HG03342 (cell line): ENCODE measurements at regions not wholly inside any gene's neighbourhood (a gene's known extent, or its start where the extent isn't known, plus 50 kb on each side); places are given as distances from the start of the nearest gene placed in this dataset.

ENCODE experiments used
- ATAC-seq: cut with Tn5 transposase; IDR thresholded peaks from one replicate; pipeline ENCODE4 v1.9.1; 2021; ENCODE audit warnings: mild to moderate bottlenecking, moderate library complexity; ENCODE audit not compliant: unreplicated experiment

GRCh38 chr22:47690166-47690565, 927.7 kb downstream of the TBC1D22A start:
- ATAC-seq = no peak

GRCh38 chr22:47687776-47688175, 925.3 kb downstream of the TBC1D22A start:
- no peak for ATAC-seq

- ATAC-seq = no peak
Measured at GRCh38 chr22:47687346-47687655, 924.9 kb downstream of the TBC1D22A start.

- ATAC-seq = no peak
Measured at GRCh38 chr22:47686594-47687345, 924.3 kb downstream of the TBC1D22A start.

GRCh38 chr22:47681411-47682165, 919.1 kb downstream of the TBC1D22A start:
- no peak for ATAC-seq

- ATAC-seq = no peak
Measured at GRCh38 chr22:47678636-47679287, 916.3 kb downstream of the TBC1D22A start.

GRCh38 chr22:47678048-47678447, 915.6 kb downstream of the TBC1D22A start:
- no peak for ATAC-seq

GRCh38 chr22:47676685-47677084, 914.2 kb downstream of the TBC1D22A start:
- no peak for ATAC-seq

GRCh38 chr22:47674600-47674999, 912.1 kb downstream of the TBC1D22A start:
- ATAC-seq = no peak

- ATAC-seq = no peak
Measured at GRCh38 chr22:47673557-47673956, 911.1 kb downstream of the TBC1D22A start.

GRCh38 chr22:47672526-47672925, 910.1 kb downstream of the TBC1D22A start:
- no peak for ATAC-seq

GRCh38 chr22:47665151-47665550, 902.7 kb downstream of the TBC1D22A start:
- ATAC-seq = no peak

GRCh38 chr22:47663615-47664605, 901.5 kb downstream of the TBC1D22A start:
- ATAC-seq = no peak

GRCh38 chr22:47659467-47660223, 897.2 kb downstream of the TBC1D22A start:
- ATAC-seq = no peak

GRCh38 chr22:47658182-47658581, 895.7 kb downstream of the TBC1D22A start:
- ATAC-seq = no peak

GRCh38 chr22:47657224-47657623, 894.8 kb downstream of the TBC1D22A start:
- no peak for ATAC-seq

GRCh38 chr22:47656806-47657205, 894.4 kb downstream of the TBC1D22A start:
- no peak for ATAC-seq

GRCh38 chr22:47655930-47656329, 893.5 kb downstream of the TBC1D22A start:
- no peak for ATAC-seq

GRCh38 chr22:47654922-47655491, 892.6 kb downstream of the TBC1D22A start:
- no peak for ATAC-seq

- no peak for ATAC-seq
Measured at GRCh38 chr22:47653921-47654320, 891.5 kb downstream of the TBC1D22A start.
